Stimulated activated CD4-positive, alpha-beta T cell treated with anti-CD3 and anti-CD28 coated beads, TNF-alpha, amount 100 ng/mL, for 1 hour (primary cell): ENCODE measurements at regions not wholly inside any gene's neighbourhood (a gene's known extent, or its start where the extent isn't known, plus 50 kb on each side); places are given as distances from the start of the nearest gene placed in this dataset.

Experiments used
- DNase-seq, 3 donors: peaks; one replicate each; pipeline ENCODE4 v3.0.0-alpha.2; 2020; ENCODE audit warnings: low read depth in 3 of 3, low spot score in 1 of 3

- DNase-seq: no peak
Observed at GRCh38 chr1:50358962-50359361, 64.3 kb downstream of the DMRTA2 start.

GRCh38 chr1:50357186-50357585, 66.1 kb downstream of the DMRTA2 start:
- DNase-seq: no peak

DNA sequence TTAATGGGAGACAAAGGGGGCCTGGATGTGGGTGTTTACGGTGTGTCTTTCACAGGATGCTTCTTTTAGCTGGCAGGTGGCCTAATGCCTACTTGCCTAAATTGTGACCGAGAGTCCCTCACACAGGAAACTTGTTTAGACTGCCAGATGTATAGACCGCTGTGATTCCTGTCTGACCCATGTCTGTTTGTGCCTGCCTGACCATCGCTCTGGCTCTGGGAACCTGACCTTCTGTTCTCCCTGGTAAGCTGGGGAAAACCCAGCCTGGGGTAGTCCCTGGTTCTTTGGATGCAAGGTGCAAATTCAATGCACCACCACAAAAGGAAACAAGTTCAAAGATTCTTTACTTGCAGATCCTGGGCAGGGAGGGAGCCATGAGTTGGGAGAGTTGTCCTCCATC, 68.4 kb downstream of the DMRTA2 start:
- no peak for DNase-seq

DNA sequence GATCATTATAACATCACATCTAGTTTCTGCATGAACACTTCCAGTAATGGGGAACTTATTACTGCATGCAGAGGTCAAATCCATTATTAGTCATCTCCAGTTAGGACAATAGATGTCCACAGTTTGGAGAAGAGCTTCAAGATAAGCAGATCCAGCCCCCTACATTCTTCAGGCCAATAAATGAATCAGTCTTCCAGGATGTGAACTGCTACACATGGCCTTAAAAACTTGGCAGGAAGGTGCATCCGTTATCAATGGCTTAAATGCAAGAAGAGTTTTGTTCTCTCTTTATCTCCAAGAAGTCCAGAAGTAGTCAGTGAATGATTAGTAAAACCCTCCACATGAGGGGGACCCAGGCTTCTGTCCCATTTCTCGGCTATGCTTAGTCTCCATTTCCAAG, 70.8 kb downstream of the DMRTA2 start:
- no peak for DNase-seq

GRCh38 chr1:50350868-50351267, 72.4 kb downstream of the DMRTA2 start:
- DNase-seq: no peak

DNA sequence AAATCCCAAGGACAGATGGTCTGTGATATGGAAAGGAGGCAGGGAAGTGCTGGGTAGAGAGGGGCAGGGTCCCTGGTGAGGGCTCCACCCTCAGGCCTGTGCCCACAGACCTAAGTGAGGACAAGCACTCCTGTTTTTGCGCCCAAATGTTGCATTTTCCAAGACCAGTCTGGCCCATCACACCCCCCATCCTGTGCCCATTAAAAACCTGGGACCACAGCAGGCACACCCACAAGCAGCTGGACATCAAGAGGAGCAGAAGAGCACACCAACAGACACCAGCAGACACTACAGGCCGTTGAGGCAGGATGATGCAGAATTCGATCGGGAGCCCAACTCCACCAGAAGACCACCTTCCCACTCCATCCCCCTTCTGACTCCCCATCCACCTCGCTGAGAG, 72.8 kb downstream of the DMRTA2 start:
- no peak for DNase-seq

DNA sequence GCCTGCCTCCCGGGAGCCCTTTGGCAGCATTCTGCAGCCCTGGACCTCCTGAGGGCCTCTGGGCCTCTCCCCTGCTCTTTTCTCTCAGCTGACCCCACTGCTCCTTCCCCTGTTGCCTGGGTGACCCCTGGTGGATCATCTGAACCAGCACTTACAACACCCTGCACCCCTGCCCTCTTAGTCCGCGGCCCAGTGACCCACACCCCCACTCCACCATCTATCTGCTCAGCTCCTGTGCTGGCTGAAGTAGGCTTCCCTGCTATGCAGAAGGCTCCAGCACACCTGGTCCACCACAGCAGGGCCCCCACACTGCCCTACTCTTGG, 74.0 kb downstream of the DMRTA2 start:
- no peak for DNase-seq

DNA sequence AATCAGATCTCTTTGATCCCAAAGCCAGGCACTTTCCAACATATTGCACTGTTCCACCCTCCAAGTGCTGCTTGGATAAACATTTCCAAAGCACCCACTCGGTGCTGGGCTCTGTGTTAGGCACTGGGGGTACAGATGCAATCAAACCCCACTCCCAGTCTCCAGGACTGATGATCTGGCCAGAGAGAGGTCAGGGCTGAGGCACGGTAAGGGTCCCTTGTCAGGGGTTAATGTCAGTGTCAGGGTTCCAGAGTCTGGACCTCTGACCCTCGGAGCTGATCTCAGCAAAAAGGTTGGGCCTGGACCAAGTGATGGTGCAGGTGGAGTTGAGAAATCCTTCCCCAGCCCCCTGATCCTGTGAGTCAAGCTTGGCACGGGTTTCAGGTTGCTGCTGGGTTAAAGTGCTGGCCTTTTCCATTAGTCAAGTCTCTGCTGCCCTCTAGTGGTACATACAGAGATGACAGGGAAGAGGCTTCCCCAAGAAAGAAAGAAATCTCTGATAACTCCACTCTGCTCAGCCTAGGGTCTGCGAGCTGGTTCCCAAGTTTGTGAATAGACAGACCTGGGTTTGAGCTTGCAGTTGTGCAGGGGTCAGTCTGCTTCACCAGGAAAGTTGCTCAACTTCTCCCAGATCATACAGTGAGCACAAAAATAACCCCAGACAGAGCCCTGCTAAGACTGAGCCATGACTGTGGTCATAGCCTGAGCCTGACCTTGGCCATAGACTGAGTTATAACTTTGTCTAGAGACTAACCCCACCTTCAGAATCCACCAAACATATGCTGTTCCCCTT, 74.6 kb downstream of the DMRTA2 start:
- no peak for DNase-seq

GRCh38 chr1:50347933-50348332, 75.3 kb downstream of the DMRTA2 start:
- DNase-seq: no peak

DNA sequence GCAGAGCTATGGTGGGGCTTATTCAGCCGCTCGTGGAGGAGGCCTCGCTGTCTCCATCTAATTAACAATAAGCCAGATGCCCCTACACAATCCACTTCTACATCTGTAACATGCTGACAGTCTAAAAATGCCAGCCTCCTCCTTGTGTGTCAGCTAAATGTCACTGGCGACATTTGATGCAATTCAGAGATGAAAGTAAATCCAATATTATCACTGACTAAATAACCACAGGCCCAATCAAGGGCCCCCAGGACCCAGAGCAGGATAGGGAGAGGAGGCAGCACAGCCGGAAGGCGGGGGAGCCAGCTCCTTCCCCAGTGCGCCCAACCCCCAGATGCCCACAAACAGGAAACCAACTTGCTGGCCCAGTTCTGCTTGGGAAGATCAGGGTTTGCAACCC, 76.6 kb downstream of the DMRTA2 start:
- DNase-seq: no peak

DNA sequence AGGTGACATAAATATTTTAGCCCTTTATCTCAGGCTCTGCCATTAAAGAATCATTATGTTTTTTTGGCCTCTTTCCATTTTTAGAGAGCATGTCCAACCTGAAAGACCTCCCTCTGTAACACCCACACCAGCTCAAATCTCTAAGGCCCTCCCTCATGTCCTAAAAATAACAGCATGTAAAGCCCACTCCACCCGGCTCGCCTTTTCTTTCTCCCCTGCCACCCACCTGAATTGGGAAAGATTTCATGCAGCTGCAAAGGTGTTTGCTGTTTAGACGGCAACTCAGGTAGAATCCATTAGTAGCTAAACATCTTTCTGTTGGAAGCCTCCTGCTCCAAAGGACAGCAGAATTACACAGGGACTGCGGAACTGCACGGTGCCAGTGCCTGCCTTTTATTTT, 79.9 kb downstream of the DMRTA2 start:
- no peak for DNase-seq

- DNase-seq: no peak
Observed at GRCh38 chr1:50342525-50342924, 80.7 kb downstream of the DMRTA2 start.

DNA sequence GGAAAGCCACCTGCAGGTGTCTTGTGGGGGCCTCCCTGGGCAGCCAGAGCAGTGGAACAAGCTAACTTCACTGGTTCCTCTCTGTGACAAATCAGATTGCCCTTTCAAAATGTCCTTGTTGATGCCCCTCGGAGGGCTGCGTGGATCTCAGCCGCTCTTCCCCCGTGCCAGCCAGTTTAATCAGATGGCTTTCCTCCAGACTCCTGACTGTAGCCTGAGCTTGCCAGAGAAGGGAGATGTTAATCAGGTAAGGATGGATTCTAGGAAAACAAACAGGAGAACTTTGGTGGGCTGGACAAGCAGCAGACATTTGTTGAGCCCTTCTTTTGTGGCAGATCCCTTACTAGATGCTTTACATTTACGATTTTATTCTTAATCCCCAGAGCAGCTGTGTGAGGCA, 88.2 kb downstream of the DMRTA2 start:
- DNase-seq: no peak

- peak in 1 of 3 donors; percentile 42 for DNase-seq
Observed at GRCh38 chr1:50333595-50333974, 89.7 kb downstream of the DMRTA2 start.

DNA sequence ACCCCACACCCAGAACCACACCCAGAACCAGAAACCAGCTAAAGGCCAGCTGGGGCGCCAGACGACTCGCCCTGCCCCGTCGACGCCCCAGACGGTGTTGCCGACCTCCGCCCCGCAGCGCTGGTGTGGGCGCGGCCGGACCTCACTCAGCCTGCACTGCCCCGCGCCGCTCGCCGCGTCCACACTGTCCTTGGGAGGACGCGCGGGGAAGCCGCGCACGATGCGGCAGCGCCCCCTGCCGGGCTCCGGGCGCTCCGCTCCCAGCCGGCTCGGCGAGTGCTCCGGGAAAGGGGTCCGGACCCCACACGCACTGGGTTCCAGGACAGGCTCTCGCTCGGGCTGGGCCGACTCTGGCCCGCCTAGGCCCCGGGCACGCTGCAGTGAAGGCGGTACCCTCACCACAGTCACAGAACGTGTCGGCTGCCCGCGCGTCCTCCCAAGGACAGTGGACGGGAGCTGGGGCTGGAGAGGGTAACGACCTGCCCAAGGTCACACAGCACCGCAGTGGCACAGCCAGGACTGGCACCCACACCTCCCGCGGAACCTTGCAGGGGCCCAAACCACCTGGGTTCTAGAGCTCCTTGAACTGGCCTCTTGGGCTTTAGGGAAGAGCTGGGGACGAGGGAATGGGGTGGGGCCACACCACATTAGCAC, 90.2 kb downstream of the DMRTA2 start:
- peak in 1 of 3 donors; percentile 34 for DNase-seq

GRCh38 chr1:50329332-50329932, 93.8 kb downstream of the DMRTA2 start:
- DNase-seq: no peak

- no peak for DNase-seq
Observed at GRCh38 chr1:50328552-50328951, 94.7 kb downstream of the DMRTA2 start.

DNA sequence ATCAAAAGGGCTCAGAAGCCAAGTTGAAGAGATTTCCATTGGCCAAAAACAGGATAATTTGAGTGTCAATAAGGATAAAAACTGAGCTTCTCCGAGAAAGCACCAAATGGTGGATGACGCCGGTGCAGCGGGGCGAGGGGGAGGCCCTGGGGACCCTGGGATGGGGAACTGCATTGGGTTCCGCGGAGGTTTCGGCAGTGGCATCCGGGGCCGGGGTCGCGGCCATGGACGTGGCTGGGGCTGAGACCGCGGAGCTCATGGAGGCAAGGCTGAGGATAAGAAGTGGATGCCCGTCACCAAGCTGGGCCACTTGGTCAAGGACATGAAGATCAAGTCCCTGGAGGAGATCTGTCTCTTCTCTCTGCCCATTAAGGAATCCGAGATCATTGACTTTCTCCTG, 97.2 kb downstream of the DMRTA2 start:
- DNase-seq: no peak

GRCh38 chr1:50322579-50322978, 100.7 kb downstream of the DMRTA2 start:
- no peak for DNase-seq

DNA sequence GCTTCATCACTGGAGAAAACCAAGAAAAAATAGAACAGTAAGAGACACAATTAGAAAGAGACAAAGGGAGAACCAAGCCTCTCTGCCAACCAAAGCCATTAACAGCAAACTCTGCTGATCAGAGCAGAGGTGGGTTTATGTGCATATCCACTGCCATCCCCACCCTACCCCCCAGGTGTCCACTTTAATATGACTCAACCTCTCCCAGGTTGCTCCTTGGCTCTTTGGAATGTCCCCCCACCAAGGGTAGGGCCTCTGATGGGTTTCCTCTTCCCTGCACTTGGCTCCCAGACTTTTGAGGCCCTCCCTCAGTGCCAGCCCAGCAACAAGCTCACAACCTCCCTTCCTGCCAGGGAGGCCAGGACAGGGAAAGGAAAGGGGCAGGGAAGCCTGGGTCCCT, 104.8 kb downstream of the DMRTA2 start:
- DNase-seq: no peak

GRCh38 chr1:50308878-50309277, 114.4 kb downstream of the DMRTA2 start:
- DNase-seq: no peak

- no peak for DNase-seq
Observed at GRCh38 chr1:50305808-50306207, 117.4 kb downstream of the DMRTA2 start.

DNA sequence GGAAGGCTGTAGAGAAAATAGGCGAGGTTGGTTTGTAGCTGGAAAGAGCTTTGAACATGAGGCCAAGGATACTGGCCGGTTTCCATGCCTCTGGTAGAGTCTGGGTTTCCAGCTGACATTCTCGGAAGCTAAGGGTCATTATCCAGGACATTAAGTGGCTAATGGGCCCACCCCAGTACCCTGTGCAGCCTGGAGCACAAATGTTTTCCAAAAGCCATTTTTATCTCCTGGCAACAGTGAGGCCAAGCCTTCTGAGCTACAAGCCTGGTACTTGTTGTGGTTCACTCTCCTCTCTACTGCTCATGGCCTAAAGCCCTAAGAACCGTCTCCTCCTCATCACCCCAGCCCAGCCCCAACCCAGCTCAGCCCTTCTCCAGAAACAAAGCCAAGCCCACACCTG, 122.9 kb downstream of the DMRTA2 start:
- DNase-seq: no peak
